ENCODE measurements at regions not wholly inside any gene's neighbourhood (a gene's known extent, or its start where the extent isn't known, plus 50 kb on each side); places are given as distances from the start of the nearest gene placed in this dataset.

- 78 to 97% (median 85%) methylated on average over 3 of the region's 3 CpGs for WGBS, 3 donors
- no peak for DNase-seq
- Histone ChIP-seq H3K4me1 (ENCODE audit: insufficient read depth) (no peaks in the 10 kb centered on the region), H3K4me3 (no peak overlapping the region), H3K27ac (no peak overlapping the region), H3K36me3 (no peaks in the 10 kb centered on the region), H3K9me3 (no peaks in the 10 kb centered on the region), H3K27me3 (no peaks in the 10 kb centered on the region)
- TF ChIP-seq CTCF (IDR thresholded peaks at IDR 0.05) (no peak), EP300 (IDR thresholded peaks at IDR 0.05) (no peak), POLR2A (IDR thresholded peaks at IDR 0.05) (no peak)
- intact Hi-C loops (cut with DNase I), result no loop called here
Measured at GRCh38 chr7:69019437-69019836, 578.8 kb upstream of the AUTS2 start.

- WGBS, 3 donors, result 22 to 53% (median 27%) methylated on average over 3 of the region's 3 CpGs
- no peak for DNase-seq
- TF ChIP-seq POLR2A (IDR thresholded peaks at IDR 0.05), result no peak
- no peak for TF ChIP-seq EP300 (IDR thresholded peaks at IDR 0.05)
- TF ChIP-seq CTCF (IDR thresholded peaks at IDR 0.05), result no peak
Measured at GRCh38 chr7:69020536-69020935, 577.7 kb upstream of the AUTS2 start.

GRCh38 chr7:69025249-69025648, 573.0 kb upstream of the AUTS2 start:
- Histone ChIP-seq H3K36me3 (no peaks in the 10 kb centered on the region), H3K27ac (no peak overlapping the region), H3K9me3 (no peaks in the 10 kb centered on the region), H3K27me3 (no peaks in the 10 kb centered on the region), H3K4me1 (ENCODE audit: insufficient read depth) (no peaks in the 10 kb centered on the region), H3K4me3 (no peak overlapping the region)
- 84 to 91% (median 85%) methylated on average over 5 of the region's 5 CpGs for WGBS, 3 donors
- intact Hi-C loops (cut with DNase I), result no loop called here
- no peak for DNase-seq
- TF ChIP-seq CTCF (IDR thresholded peaks at IDR 0.05) (no peak), EP300 (IDR thresholded peaks at IDR 0.05) (no peak), POLR2A (IDR thresholded peaks at IDR 0.05) (no peak)

More at GRCh38 chr7:69020536-69020935, 577.7 kb upstream of the AUTS2 start:
- Histone ChIP-seq H3K4me1 (ENCODE audit: insufficient read depth) (no peaks in the 10 kb centered on the region), H3K27me3 (no peaks in the 10 kb centered on the region), H3K4me3 (no peak overlapping the region), H3K36me3 (no peaks in the 10 kb centered on the region), H3K9me3 (no peaks in the 10 kb centered on the region), H3K27ac (no peak overlapping the region)
- intact Hi-C loops (cut with DNase I), result no loop called here

GRCh38 chr7:69032848-69033247, 565.4 kb upstream of the AUTS2 start:
- TF ChIP-seq POLR2A (IDR thresholded peaks at IDR 0.05), result no peak
- TF ChIP-seq EP300 (IDR thresholded peaks at IDR 0.05), result no peak
- no peak for TF ChIP-seq CTCF (IDR thresholded peaks at IDR 0.05)
- Histone ChIP-seq H3K9me3 (no peaks in the 10 kb centered on the region), H3K27ac (no peak overlapping the region), H3K36me3 (no peaks in the 10 kb centered on the region), H3K27me3 (no peaks in the 10 kb centered on the region), H3K4me3 (no peak overlapping the region), H3K4me1 (ENCODE audit: insufficient read depth) (no peaks in the 10 kb centered on the region)
- intact Hi-C loops (cut with DNase I), result no loop called here
- DNase-seq, result no peak
- WGBS, 3 donors, result 80 to 86% (median 82%) methylated on average over 4 of the region's 4 CpGs

GRCh38 chr7:69035826-69036225, 562.4 kb upstream of the AUTS2 start:
- Histone ChIP-seq H3K36me3 (no peaks in the 10 kb centered on the region), H3K4me1 (ENCODE audit: insufficient read depth) (no peaks in the 10 kb centered on the region), H3K27ac (no peak overlapping the region), H3K27me3 (no peaks in the 10 kb centered on the region), H3K9me3 (no peaks in the 10 kb centered on the region), H3K4me3 (no peak overlapping the region)
- intact Hi-C loops (cut with DNase I), result no loop called here
- no peak for TF ChIP-seq POLR2A (IDR thresholded peaks at IDR 0.05)
- no peak for DNase-seq
- WGBS, 3 donors, result 66 to 69% (median 67%) methylated on average over 7 of the region's 7 CpGs

All from ovary (tissue), 7 donors.